GM19463 (cell line): ENCODE measurements at regions not wholly inside any gene's neighbourhood (a gene's known extent, or its start where the extent isn't known, plus 50 kb on each side); places are given as distances from the start of the nearest gene placed in this dataset.

Source experiments
- ATAC-seq: cut with Tn5 transposase; IDR thresholded peaks from one replicate; pipeline ENCODE4 v1.9.1; 2021; ENCODE audit warnings: mild to moderate bottlenecking, moderate library complexity; ENCODE audit not compliant: unreplicated experiment

DNA sequence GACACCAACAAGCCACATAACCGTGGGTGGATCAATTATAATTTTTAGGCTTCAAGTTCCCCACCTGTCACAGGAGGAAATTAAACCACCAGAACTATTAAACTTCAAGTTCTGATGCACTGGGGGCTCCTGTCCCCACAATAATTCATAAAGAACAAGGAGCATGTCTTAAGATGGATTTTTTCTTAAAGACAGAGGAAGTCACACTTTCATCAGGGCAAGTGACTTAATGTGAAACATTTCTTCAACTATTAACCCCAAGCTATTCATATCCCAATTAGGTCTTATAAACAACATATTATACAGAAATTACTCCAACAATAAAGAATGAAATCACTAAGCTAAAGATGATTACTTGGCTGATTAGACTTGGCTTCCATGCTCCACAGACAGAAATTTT is 292.5 kb downstream of the ETAA1 start:
- no peak for ATAC-seq

- no peak for ATAC-seq
Observed at GRCh38 chr2:67694445-67694844, 297.3 kb downstream of the ETAA1 start.

DNA sequence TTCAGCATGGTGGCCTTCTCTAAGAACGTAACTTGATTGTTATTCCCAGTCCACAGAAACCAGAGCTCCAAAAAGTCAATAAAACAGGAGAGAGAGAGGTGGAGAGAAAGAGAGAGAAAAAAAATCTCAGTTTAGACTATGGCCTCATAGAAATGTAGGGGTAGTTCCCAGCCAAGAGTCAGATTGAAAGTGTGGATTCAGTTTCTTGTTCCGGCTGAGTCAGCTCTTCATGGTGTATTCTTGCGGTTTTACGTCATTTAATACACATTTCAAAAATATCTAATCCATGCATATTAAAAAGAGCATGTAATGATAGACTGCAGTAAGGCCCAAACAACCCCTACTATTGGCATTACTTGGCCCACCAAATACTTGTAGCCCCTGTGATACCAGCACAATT is 303.9 kb downstream of the ETAA1 start:
- no peak for ATAC-seq

DNA sequence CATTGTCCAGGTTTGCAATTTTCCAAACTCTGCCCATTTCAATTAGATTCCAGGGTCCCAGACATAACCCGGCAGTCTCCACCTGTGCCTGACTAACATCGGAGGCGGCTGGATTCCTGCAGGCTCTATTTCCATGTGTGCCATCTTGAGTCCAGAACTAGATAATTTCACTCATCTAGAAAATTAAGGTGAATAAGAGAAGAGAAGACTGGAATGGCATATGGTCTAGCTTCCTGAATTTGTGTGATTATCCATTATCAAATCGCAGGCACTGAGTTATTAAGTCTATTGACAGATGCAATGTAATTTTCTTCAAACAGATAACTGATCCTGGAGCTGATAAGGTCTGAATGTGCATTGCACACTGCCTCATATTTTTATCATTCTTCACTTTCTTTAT is 305.2 kb downstream of the ETAA1 start:
- ATAC-seq = no peak

GRCh38 chr2:67702937-67703336 is 305.8 kb downstream of the ETAA1 start:
- ATAC-seq = no peak

- ATAC-seq = no peak
Observed at GRCh38 chr2:67706082-67706481, 308.9 kb downstream of the ETAA1 start.

DNA sequence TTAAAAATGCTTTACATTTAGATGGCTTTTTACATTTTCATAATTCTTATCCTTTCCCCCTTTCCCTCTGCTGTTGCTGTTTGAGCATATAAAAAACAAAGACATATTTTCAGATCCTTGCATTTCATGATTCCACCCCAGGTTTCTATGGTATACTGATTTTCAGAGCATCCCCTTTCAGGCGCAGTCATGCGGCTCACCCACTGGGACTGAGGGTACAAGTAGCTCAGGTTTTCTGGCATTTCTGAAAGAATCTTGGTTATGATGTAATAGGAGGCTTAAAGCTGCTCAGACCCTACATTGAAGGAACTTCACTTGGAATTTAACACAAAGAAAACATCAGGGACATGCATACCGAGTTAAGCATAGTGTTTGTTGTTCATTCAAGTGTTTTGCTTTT is 310.8 kb downstream of the ETAA1 start:
- no peak for ATAC-seq

GRCh38 chr2:67709835-67710234 is 312.7 kb downstream of the ETAA1 start:
- no peak for ATAC-seq

GRCh38 chr2:67712484-67712883 is 315.4 kb downstream of the ETAA1 start:
- no peak for ATAC-seq

GRCh38 chr2:67713376-67713775 is 316.2 kb downstream of the ETAA1 start:
- no peak for ATAC-seq

GRCh38 chr2:67716895-67717396 is 319.8 kb downstream of the ETAA1 start:
- ATAC-seq = no peak

DNA sequence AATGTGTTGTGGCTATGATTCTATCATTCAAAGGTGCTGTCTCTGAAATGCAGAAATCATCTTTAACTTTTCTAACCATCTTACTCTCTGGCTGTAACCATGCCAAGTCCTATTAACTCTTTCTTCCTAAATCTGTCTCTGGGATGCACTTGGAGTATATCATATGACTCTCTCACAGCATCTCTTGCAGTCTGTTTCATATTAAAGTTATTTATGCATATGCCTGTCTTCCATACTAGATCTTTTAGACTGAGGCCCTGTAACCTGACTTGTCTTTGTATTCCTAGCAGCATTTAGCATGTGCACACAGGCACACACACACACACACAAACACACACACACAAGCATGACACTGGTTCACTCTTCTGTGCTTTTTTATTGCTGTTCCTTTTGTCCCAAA is 320.6 kb downstream of the ETAA1 start:
- no peak for ATAC-seq

- ATAC-seq = no peak
Observed at GRCh38 chr2:67719351-67719750, 322.2 kb downstream of the ETAA1 start.

GRCh38 chr2:67721516-67721915 is 324.4 kb downstream of the ETAA1 start:
- ATAC-seq = no peak

- ATAC-seq = no peak
Observed at GRCh38 chr2:67724261-67724660, 327.1 kb downstream of the ETAA1 start.

DNA sequence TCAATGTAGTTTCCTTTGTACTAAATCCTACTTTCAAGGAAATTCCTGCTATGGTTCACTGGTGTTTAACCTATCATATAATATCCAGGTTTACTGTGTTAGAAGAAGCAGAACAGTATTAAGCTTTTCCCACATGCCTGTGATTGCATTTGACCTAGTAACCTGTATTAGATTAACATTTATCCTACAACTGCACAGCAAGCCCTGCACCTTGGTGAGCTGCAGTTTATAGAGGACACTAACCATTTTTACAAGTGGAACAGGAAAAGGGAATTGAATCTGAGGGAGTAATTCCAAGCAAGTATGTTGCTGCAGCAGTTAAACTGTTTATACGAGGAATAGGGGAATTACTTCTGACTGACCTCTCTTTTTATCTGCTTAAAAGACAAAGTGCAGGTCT is 328.6 kb downstream of the ETAA1 start:
- no peak for ATAC-seq

DNA sequence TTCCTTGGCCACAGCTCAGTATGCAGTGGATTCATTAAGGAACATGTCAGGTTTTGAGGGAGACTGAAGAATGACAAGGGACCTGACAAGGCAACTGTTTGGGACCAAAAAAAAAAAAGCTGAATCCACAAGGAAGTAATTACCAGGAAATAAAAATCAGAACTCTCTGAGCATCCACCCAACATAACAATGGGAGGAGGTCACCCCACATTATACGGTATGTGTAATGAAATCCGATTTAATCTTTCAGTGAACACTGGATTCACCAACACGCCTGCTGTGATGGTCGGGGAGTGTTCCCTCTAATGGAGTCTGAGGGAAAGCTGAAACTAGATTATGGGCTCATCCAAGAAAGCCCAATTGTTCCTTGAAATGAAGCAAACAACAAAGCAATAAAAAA is 329.3 kb downstream of the ETAA1 start:
- no peak for ATAC-seq

- ATAC-seq = no peak
Observed at GRCh38 chr2:67727131-67727530, 330.0 kb downstream of the ETAA1 start.

DNA sequence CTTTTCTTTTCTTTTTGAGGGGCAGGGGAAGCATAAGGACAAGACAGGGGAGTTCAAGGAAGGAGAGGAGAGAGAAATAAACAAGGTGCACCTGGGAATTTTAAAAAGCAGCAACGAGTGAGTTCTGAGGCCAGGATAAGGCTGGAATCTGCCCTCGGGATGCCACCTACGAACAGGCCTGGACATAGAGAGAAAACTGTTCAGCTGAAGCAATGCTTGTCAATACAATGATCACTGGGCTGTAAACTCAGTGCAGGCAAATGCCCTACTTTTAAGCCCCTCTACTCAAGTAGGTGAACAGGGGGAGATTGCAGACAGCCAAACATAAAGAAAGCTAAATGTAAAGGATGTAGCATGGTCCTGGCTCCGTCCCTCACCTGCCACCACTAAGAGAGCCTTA is 330.5 kb downstream of the ETAA1 start:
- ATAC-seq = no peak

DNA sequence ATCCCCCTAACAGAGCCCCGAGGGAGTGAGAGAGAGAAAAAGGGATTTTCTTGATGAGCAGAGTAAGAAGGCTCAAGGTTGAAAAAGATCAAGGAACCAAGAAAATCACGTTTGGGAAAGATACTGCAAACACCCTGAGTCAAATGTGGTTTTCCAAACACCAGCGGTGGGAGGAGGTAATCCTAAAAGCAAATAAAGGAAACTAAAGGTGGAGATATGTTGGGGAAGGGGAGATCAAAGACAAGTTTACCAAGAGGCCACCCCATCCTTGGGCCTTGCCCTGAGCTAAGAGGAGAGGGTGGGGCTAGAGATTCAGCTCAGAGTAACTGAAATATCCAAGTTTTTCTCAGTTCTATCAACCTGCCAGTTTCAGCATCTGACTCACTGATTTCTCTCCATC is 332.3 kb downstream of the ETAA1 start:
- ATAC-seq = no peak

DNA sequence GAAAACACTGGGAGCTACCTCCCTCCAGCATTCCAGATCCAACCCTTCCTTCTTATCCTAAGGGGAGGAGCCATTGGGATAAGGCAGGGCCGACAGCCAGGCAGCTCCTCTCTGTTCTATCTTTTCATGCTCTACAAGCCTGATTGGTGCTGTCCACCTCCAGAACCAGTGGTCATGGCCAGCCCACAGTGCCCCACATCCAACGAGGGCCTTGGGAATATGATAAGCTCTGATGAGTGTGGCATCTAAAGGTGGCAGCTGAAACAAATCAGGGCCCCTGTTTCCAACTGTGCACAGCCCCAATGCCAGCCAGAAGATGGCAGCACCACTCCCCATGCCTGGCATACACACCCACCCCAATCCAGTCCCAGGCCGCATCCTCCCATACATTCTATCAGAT is 329.3 kb downstream of the C1D start:
- peak; percentile 57 for ATAC-seq

- ATAC-seq = no peak
Observed at GRCh38 chr2:67752199-67752598, 310.6 kb downstream of the C1D start.

- no peak for ATAC-seq
Observed at GRCh38 chr2:67752969-67753368, 309.8 kb downstream of the C1D start.
